Activated CD4-positive, alpha-beta memory T cell treated with anti-CD3 and anti-CD28 coated beads, Interleukin-2, amount 10 ng/mL, durations not matched to agents 7 days and 5 days (primary cell): ENCODE measurements at regions not wholly inside any gene's neighbourhood (a gene's known extent, or its start where the extent isn't known, plus 50 kb on each side); places are given as distances from the start of the nearest gene placed in this dataset.

Source experiments
- CTCF ChIA-PET: fragments of 350-600 bp; sonication (Branson Sonifier 250); formaldehyde crosslinking; loops from one replicate; lab custom pipeline; 2021; ENCODE audit warnings: antibody characterized with exemption, inconsistent platforms; lab: Charles Lee
- POLR2A ChIA-PET: fragments of 350-600 bp; sonication (Branson Sonifier 250); formaldehyde crosslinking; loops from one replicate; lab custom pipeline; 2021; ENCODE audit warnings: antibody characterized with exemption; lab: Charles Lee
- DNase-seq: peaks from one replicate; pipeline ENCODE4 v3.0.0-alpha.2; 2020
- H3K27ac Mint-ChIP-seq: one replicate; pipeline ENCODE4 v1.8.0; 2021; ENCODE audit warnings: mild to moderate bottlenecking, mixed read lengths
- H3K27me3 Mint-ChIP-seq: one replicate; pipeline ENCODE4 v1.8.0; 2021; ENCODE audit warnings: mixed read lengths
- H3K36me3 Mint-ChIP-seq: one replicate; pipeline ENCODE4 v1.8.0; 2021; ENCODE audit warnings: low read depth, mixed read lengths
- H3K4me1 Mint-ChIP-seq: one replicate; pipeline ENCODE4 v1.8.0; 2021; ENCODE audit warnings: mixed read lengths
- H3K4me3 Mint-ChIP-seq: one replicate; pipeline ENCODE4 v1.8.0; 2021; ENCODE audit warnings: mild to moderate bottlenecking, mixed read lengths
- H3K9me3 Mint-ChIP-seq: one replicate; pipeline ENCODE4 v1.8.0; 2021; ENCODE audit warnings: mixed read lengths

DNA sequence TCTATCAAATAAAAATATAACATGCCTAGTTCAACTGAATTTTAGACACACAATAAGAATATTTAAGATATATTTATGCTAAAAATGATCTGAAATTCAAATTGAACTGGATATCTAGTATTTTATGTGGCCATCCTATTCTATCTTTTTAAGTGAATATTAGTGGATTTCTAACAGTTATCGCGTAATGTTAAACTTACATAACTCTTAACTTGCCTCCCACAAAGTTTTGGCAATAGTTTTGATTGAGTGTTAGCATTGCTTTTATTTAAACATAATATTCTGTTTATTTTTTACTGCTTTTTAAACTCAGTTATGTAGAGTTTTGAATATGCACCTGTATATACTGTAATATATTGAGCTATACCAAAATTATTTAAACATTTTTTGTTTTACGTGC lies 1279.5 kb downstream of the OTOL1 start:
- no peak overlapping the region for H3K27ac Mint-ChIP-seq
- peaks cover 2% of the 10 kb centered on the region for H3K9me3 Mint-ChIP-seq
- no peak for DNase-seq
- POLR2A ChIA-PET, result no interaction called here
- no peaks in the 10 kb centered on the region for H3K36me3 Mint-ChIP-seq
- H3K27me3 Mint-ChIP-seq, result no peaks in the 10 kb centered on the region
- H3K4me3 Mint-ChIP-seq, result no peak overlapping the region
- CTCF ChIA-PET, result no interaction called here
- H3K4me1 Mint-ChIP-seq, result no peaks in the 10 kb centered on the region

DNA sequence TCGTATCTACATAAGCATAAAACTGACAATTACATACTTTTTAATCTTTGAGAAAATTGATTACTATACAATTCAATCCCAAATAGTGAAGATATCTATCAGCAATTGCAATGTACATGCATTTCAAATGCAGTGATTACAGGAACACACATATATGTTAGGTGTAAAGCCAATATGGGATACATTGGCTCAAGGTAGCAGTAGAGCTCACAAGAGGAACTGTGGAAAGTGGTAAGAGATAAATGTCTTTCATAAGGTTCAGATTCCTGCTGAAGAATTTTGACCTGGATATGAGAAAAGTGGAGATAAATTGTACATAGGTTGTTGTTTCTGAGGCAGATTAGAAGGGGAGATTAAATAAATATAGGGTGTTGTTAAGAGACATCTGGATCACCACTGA lies 1280.5 kb downstream of the OTOL1 start:
- H3K27me3 Mint-ChIP-seq, result no peaks in the 10 kb centered on the region
- H3K36me3 Mint-ChIP-seq, result no peaks in the 10 kb centered on the region
- CTCF ChIA-PET, result no interaction called here
- H3K9me3 Mint-ChIP-seq, result peaks cover 2% of the 10 kb centered on the region
- DNase-seq, result no peak
- H3K4me1 Mint-ChIP-seq, result no peaks in the 10 kb centered on the region
- no peak overlapping the region for H3K27ac Mint-ChIP-seq
- no peak overlapping the region for H3K4me3 Mint-ChIP-seq
- POLR2A ChIA-PET, result no interaction called here

DNA sequence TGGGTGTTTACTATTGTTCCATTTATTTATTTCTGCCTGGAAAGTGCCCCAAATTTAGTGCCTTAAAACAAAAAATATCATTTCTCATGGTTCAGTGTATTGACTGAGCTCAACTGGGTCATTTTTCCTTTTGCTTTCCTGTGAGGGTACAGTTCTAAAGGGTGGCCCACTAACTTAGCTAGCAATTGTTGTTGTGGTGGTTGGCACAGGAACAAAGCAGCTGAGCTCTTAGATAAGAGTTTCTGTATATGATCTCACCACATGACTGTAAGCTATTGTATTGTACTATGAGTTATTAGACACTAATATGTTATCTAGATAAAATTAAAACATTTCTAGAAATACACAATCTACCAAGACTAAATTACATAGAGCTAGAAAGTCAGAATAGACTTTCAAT lies 1283.7 kb downstream of the OTOL1 start:
- ChIA-PET POLR2A (no interaction called here), CTCF (no interaction called here)
- Mint-ChIP-seq H3K27ac (no peak overlapping the region), H3K9me3 (no peaks in the 10 kb centered on the region), H3K36me3 (no peaks in the 10 kb centered on the region), H3K4me3 (no peak overlapping the region), H3K27me3 (no peaks in the 10 kb centered on the region), H3K4me1 (no peaks in the 10 kb centered on the region)
- DNase-seq, result no peak

DNA sequence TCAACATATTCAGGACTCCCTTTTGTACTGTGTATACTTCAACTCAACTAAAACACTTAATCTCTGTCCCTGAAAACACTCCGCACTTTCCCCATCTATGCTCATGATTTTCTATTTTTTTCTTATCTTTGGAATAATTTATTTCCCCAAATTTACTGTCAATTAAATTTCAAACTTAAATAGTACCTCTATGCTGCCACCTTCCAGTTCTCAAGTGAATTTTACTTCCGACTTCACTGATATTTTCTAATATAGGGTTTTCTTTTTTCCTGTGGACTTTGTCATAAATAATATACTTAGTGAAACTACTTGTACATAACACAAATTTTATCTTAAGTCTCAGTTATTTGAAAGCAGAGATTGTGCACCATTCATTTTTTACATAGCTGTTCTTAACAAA lies 1303.3 kb downstream of the OTOL1 start:
- no peaks in the 10 kb centered on the region for H3K36me3 Mint-ChIP-seq
- CTCF ChIA-PET, result no interaction called here
- H3K27me3 Mint-ChIP-seq, result no peaks in the 10 kb centered on the region
- no peak overlapping the region for H3K27ac Mint-ChIP-seq
- DNase-seq, result no peak
- POLR2A ChIA-PET, result no interaction called here
- H3K9me3 Mint-ChIP-seq, result no peaks in the 10 kb centered on the region
- H3K4me3 Mint-ChIP-seq, result no peak overlapping the region
- no peaks in the 10 kb centered on the region for H3K4me1 Mint-ChIP-seq

DNA sequence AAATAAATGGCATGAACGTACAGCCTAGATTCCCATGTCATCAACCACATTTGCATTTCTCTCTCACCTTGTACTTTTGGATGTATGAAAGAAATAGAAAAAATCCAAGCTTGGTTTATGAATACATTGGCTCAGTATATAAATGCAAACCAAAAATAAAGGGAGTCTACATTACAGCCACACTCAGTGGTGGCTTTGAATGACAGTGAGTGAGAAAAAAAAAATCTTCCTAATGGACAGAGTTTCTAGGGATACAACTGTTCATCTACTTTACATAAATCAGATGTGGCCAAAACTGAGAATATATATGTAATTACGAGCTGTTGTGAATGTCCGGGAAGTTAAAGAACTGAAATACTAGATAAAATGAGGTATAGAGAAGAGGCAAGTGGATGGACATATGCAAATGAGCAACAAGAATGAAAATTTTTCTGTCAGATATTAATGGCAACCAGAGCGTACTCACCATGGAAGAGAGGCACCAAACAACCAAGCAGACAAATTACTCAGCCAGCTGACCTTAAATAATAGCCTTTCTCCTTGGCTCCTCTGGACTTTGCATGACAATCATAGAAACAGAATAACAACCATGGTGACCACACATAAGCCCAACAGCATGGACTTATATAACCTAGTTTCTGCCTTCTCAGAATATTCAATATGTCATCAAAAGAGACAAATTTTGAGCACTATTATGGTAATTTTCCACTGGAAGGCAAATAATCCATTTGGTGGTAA lies 1305.8 kb downstream of the OTOL1 start:
- CTCF ChIA-PET, result no interaction called here
- no peaks in the 10 kb centered on the region for H3K36me3 Mint-ChIP-seq
- DNase-seq, result no peak
- no peak overlapping the region for H3K4me3 Mint-ChIP-seq
- no peaks in the 10 kb centered on the region for H3K4me1 Mint-ChIP-seq
- POLR2A ChIA-PET, result no interaction called here
- H3K9me3 Mint-ChIP-seq, result no peaks in the 10 kb centered on the region
- no peak overlapping the region for H3K27ac Mint-ChIP-seq
- H3K27me3 Mint-ChIP-seq, result no peaks in the 10 kb centered on the region

DNA sequence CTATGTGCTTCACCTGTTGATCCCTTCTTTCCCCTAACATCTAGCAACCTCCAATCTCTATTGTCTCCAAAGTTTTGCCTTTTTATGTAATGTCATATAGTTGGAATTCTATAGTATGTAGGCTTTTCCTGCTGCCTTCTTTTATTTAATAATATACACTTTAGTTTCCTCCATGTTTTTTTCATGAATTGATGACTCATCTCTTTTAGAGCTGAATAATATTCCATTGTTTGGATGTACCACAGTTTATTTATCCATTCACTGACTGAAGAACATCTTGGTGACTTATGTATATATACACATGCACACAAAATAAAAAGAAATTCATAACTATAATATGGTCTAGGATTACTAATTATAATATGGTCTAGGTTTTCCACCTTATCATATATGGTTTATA lies 1314.2 kb downstream of the OTOL1 start:
- POLR2A ChIA-PET, result no interaction called here
- Mint-ChIP-seq H3K27me3 (no peaks in the 10 kb centered on the region), H3K4me1 (no peaks in the 10 kb centered on the region), H3K4me3 (no peak overlapping the region), H3K27ac (no peak overlapping the region), H3K36me3 (no peaks in the 10 kb centered on the region), H3K9me3 (peaks cover 4% of the 10 kb centered on the region)
- CTCF ChIA-PET, result no interaction called here
- no peak for DNase-seq

DNA sequence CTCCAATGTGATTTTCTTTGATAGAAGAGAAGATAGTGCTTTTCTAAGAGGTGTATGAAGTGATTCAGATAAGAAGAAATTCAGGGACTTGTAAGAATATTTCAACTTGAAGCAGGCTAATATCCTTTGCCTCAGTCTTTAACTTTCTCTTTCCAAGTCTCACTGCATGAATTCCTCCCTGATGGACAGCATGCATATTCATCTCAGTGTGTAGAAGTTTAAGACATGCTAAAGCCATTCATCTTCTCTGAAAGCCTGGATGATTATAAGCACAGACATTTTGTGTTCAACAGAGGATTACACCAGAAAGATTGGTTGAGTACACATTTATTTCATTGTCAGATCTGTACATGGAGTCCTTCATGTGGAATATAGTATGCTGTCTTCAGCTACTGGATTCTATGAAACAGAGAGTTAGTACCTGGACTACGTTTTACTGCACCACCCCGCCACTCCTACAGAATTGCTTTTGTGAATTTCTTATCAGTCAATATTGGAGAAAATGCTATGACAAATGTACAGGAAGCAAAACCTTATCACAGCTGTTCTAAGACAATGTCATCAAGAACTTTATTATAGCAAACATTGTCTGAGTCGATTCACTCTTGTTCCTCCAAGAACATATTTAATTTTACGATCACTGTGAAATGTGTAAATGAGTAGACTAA lies 1346.1 kb downstream of the OTOL1 start:
- ChIA-PET POLR2A (no interaction called here), CTCF (no interaction called here)
- Mint-ChIP-seq H3K27me3 (no peaks in the 10 kb centered on the region), H3K4me3 (no peak overlapping the region), H3K4me1 (no peaks in the 10 kb centered on the region), H3K27ac (no peak overlapping the region), H3K9me3 (no peaks in the 10 kb centered on the region), H3K36me3 (no peaks in the 10 kb centered on the region)
- DNase-seq, result no peak

DNA sequence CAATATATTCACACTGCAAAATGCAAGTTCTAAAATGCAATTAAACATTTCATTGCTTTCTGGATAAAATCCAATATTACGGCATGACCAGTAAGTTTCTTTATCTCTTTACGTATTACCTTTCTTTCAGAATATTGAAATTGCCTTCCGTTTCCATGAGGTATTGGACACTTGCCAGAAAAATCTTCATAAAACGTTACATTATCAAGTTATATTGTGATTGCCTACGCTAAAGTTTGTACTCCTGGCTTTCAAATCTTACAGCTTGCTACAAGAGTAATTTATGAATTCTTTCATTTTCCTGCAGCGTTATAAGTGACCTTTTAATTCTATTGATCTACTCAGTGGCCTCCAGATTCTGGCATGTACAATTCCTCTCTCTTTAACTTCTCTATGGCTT lies 1349.3 kb downstream of the OTOL1 start:
- no peak overlapping the region for H3K4me3 Mint-ChIP-seq
- no peaks in the 10 kb centered on the region for H3K36me3 Mint-ChIP-seq
- ChIA-PET POLR2A (no interaction called here), CTCF (no interaction called here)
- no peak overlapping the region for H3K27ac Mint-ChIP-seq
- H3K4me1 Mint-ChIP-seq, result no peaks in the 10 kb centered on the region
- no peaks in the 10 kb centered on the region for H3K27me3 Mint-ChIP-seq
- H3K9me3 Mint-ChIP-seq, result no peaks in the 10 kb centered on the region
- DNase-seq, result no peak

DNA sequence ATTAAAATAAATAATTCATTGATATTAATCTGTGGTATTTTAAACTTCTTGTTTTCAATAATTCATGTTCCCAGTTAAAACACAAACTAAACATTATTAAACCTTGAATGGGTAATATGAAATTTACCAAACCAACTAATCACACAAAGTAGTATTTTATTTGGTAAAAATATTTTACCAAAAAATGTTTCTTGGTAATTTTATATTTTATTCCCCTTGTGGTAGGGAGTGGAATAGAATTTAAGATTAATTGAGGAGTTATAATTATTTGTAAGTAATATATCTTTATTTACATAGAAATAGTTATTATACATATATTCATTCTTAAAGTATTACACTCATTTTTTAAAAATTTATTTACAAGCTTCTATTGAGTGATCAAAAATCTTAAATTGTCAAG lies 1350.9 kb downstream of the OTOL1 start:
- CTCF ChIA-PET, result no interaction called here
- H3K4me1 Mint-ChIP-seq, result no peaks in the 10 kb centered on the region

DNA sequence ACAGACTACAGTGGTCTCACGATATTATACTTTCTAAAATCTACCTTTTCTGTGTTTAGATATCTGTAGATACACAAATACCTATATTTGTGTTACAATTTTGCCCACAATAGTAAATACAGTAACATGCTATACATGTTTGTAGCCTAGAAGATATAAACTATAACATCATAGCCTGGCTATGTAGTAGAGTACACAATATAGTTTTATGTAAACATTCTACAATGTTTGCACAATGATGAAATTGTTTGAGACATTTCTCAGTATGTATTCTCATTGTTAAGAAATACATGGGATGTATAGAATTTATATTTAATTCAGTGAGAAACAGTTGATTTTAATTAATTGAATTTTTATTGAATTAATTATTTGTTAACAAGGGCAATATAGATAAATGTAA lies 1367.0 kb downstream of the OTOL1 start:
- Mint-ChIP-seq H3K4me1 (no peaks in the 10 kb centered on the region), H3K27ac (no peak overlapping the region), H3K9me3 (no peaks in the 10 kb centered on the region), H3K36me3 (no peaks in the 10 kb centered on the region), H3K4me3 (no peak overlapping the region), H3K27me3 (no peaks in the 10 kb centered on the region)
- CTCF ChIA-PET, result no interaction called here
- POLR2A ChIA-PET, result no interaction called here
- DNase-seq, result no peak

More for the DNA sequence above, 1350.9 kb downstream of the OTOL1 start:
- H3K36me3 Mint-ChIP-seq, result no peaks in the 10 kb centered on the region
- H3K9me3 Mint-ChIP-seq, result no peaks in the 10 kb centered on the region
- H3K4me3 Mint-ChIP-seq, result no peak overlapping the region
- no peak overlapping the region for H3K27ac Mint-ChIP-seq
- POLR2A ChIA-PET, result no interaction called here
- no peaks in the 10 kb centered on the region for H3K27me3 Mint-ChIP-seq
- DNase-seq, result no peak

DNA sequence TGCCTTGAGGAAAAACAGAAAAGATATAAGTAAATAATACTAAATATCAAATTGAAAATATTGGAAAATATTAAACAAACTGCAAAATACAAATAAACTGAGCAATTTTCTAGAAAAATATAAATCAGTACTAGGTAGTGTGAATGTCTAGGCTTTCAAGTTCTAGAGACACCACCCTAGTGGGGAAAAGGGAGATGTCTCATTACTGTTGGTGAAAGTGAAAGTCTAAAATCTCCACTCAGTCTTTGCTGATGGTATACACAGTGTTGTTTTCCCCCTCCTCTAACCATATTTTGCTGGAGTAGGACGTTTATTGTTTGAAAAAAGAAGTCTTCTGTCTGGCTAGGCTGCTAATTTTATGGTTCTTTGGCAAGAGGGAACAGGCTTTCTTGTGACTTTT lies 1368.9 kb downstream of the OTOL1 start:
- POLR2A ChIA-PET, result no interaction called here
- Mint-ChIP-seq H3K4me3 (no peak overlapping the region), H3K4me1 (no peaks in the 10 kb centered on the region), H3K9me3 (no peaks in the 10 kb centered on the region), H3K27me3 (no peaks in the 10 kb centered on the region), H3K36me3 (no peaks in the 10 kb centered on the region), H3K27ac (no peak overlapping the region)
- CTCF ChIA-PET, result no interaction called here
- no peak for DNase-seq

DNA sequence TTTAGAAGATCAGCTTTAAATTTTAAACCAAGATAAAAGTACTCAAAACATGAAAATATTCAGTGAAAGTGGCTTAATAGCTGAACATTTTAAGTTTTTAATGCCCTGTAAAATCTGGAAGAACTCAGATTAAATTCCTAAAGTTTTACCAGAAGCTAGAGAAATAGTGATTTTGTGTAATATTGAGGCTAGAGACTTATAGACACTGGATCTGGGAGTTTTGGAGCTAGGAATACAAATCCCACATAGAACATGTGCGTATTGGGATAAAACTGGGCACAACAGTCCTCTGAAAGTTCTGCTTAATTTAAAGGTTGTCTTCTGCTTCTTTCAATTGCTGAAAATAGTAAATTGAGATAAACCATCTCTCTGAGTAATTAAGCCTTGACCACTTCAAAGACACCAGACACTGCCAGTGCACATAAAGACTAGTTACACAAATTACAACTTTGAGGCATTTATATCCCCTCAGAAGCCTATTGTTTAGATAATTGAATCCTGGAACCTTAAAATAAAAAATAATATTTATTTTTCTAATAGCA lies 1382.5 kb downstream of the OTOL1 start:
- H3K9me3 Mint-ChIP-seq, result no peaks in the 10 kb centered on the region
- ChIA-PET POLR2A (no interaction called here), CTCF (no interaction called here)
- no peak for DNase-seq
- no peak overlapping the region for H3K4me3 Mint-ChIP-seq
- no peaks in the 10 kb centered on the region for H3K4me1 Mint-ChIP-seq
- no peak overlapping the region for H3K27ac Mint-ChIP-seq
- H3K27me3 Mint-ChIP-seq, result no peaks in the 10 kb centered on the region
- no peaks in the 10 kb centered on the region for H3K36me3 Mint-ChIP-seq

DNA sequence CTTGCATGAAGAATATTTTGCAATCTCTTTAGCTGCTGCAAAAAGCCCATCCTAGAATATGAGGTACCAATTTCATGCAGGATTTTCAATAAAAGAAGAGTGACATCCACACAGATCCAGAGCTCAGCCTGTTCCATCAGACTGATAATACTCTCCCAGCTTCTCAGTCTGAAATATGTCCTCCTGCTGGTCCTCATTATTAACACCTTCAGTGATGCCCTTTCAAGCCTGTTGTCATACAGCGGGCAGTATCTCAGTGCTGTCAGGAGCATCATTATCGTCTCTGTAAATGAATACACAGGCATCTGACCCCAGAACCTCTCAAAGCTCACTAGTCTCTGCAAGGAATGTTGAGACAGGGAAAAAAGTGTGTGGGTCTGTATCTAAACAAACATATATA lies 1387.8 kb downstream of the OTOL1 start:
- no peaks in the 10 kb centered on the region for H3K9me3 Mint-ChIP-seq
- no peak for DNase-seq
- ChIA-PET CTCF (no interaction called here), POLR2A (no interaction called here)
- no peaks in the 10 kb centered on the region for H3K36me3 Mint-ChIP-seq
- H3K27ac Mint-ChIP-seq, result no peak overlapping the region
- H3K4me1 Mint-ChIP-seq, result no peaks in the 10 kb centered on the region
- no peaks in the 10 kb centered on the region for H3K27me3 Mint-ChIP-seq
- H3K4me3 Mint-ChIP-seq, result no peak overlapping the region
